SK-N-SH (cell line): ENCODE measurements at regions not wholly inside any gene's neighbourhood (a gene's known extent, or its start where the extent isn't known, plus 50 kb on each side); places are given as distances from the start of the nearest gene placed in this dataset.

Source experiments
- CHD2 ChIP-seq: fragments of 150-350 bp; IDR thresholded peaks from 2 replicates; pipeline ENCODE4 v1.6.1; 2018; ENCODE audit warnings: low read length; ENCODE audit not compliant: partially characterized antibody
- CTCF ChIP-seq: fragments of 200-600 bp; sonication (generic); IDR thresholded peaks from 2 replicates; pipeline ENCODE4 v1.6.1; 2017; ENCODE audit warnings: antibody characterized with exemption, mild to moderate bottlenecking, moderate library complexity
- GATA2 ChIP-seq: sonication (generic); formaldehyde crosslinking; IDR thresholded peaks from 2 replicates; pipeline ENCODE4 v1.5.0; 2020; ENCODE audit warnings: mild to moderate bottlenecking, missing genetic modification reagents
- JUND ChIP-seq: IDR thresholded peaks from 2 replicates; pipeline ENCODE4 v1.4.0; 2012
- RAD21 ChIP-seq: IDR thresholded peaks from 2 replicates; pipeline ENCODE4 v1.6.1; 2012; ENCODE audit warnings: mild to moderate bottlenecking, low read length
- TAF1 ChIP-seq: IDR thresholded peaks from 2 replicates; pipeline ENCODE4 v1.6.1; 2012; ENCODE audit warnings: low read depth, mild to moderate bottlenecking, low read length, moderate library complexity, borderline replicate concordance

- TF ChIP-seq CTCF (no peak), GATA2 (CRISPR knock-in tag) (no peak), RAD21 (no peak), JUND (no peak), TAF1 (no peak), CHD2 (no peak)
These were observed 1186.5 kb upstream of the TMPRSS15 start for GRCh38 chr21:19590044-19590443.
